ENCODE measurements at regions not wholly inside any gene's neighbourhood (a gene's known extent, or its start where the extent isn't known, plus 50 kb on each side); places are given as distances from the start of the nearest gene placed in this dataset.

- Histone ChIP-seq H3K27ac (ENCODE audit: insufficient read length, low read depth, low read length) (no peak overlapping the region), H2BK5ac (ENCODE audit: insufficient read length, low read length) (no peak overlapping the region), H3K79me2 (ENCODE audit: insufficient read depth, low read length) (no peaks in the 10 kb centered on the region), H2BK15ac (ENCODE audit: low read depth, low read length) (no peak overlapping the region), H3K9me3 (ENCODE audit: control insufficient read depth, low read depth, low read length) (no peaks in the 10 kb centered on the region), H3K56ac (ENCODE audit: insufficient read length, low read depth, low read length) (no peak overlapping the region), H2AK5ac (ENCODE audit: insufficient read length, low read length) (no peak overlapping the region), H3K27me3 (ENCODE audit: insufficient read depth, low read length) (no peaks in the 10 kb centered on the region), H3K23me2 (ENCODE audit: insufficient read length, low read depth, low read length, poor library complexity, severe bottlenecking) (no peaks in the 10 kb centered on the region), H2BK20ac (ENCODE audit: low read depth, low read length, poor library complexity, severe bottlenecking) (no peak overlapping the region), H3K79me1 (ENCODE audit: insufficient read depth, low read depth, low read length, poor library complexity, severe bottlenecking) (no peaks in the 10 kb centered on the region), H2AFZ (ENCODE audit: low read length) (no peak overlapping the region), H3K4me2 (ENCODE audit: insufficient read depth, insufficient read length, low read length) (no peak overlapping the region), H3K23ac (ENCODE audit: insufficient read length, low read depth, low read length) (no peak overlapping the region), H2BK120ac (ENCODE audit: low read depth, low read length, poor library complexity, severe bottlenecking) (no peak overlapping the region), H4K5ac (ENCODE audit: insufficient read length, low read depth, low read length) (no peak overlapping the region), H4K20me1 (ENCODE audit: control insufficient read depth, insufficient read depth, insufficient read length) (no peaks in the 10 kb centered on the region), H2BK12ac (ENCODE audit: insufficient read length, low read depth, low read length) (no peak overlapping the region), H4K8ac (replicated peaks; ENCODE audit: insufficient read length, low read depth, low read length) (no peak overlapping the region), H3K14ac (ENCODE audit: insufficient read depth, low read length) (no peak overlapping the region), H3K4me1 (ENCODE audit: insufficient read depth, low read length) (no peaks in the 10 kb centered on the region), H3K18ac (ENCODE audit: insufficient read length, low read depth, low read length) (no peak overlapping the region), H4K91ac (ENCODE audit: insufficient read length, low read depth, low read length) (no peak overlapping the region), H3T11ph (ENCODE audit: low read length) (no peak overlapping the region), H3K4ac (ENCODE audit: low read depth, low read length) (no peak overlapping the region), H3K9ac (ENCODE audit: extremely low read depth, insufficient read length, low read length) (no peak overlapping the region)
- Mint-ChIP-seq H3K4me1 (no peaks in the 10 kb centered on the region), H3K36me3 (ENCODE audit: insufficient read depth in 1 of 3, low read depth in 3 of 3) (no peaks in the 10 kb centered on the region), H3K9me3 (no peaks in the 10 kb centered on the region), H3K27me3 (ENCODE audit: low read depth) (no peaks in the 10 kb centered on the region), H3K27ac (no peak overlapping the region), H3K4me3 (no peak overlapping the region)
- TF ChIP-seq CTCF (conservative IDR thresholded peaks at IDR 0.05) = no peak
- DNase-seq = no peak
- no CpG with 5 or more reads among the region's 3 CpGs for WGBS (ENCODE audit: extremely low coverage, insufficient read length, low lambda C conversion rate)
These were observed 60.9 kb upstream of the ARL8B start for GRCh38 chr3:5061218-5061569.
